Caco-2 (cell line): ENCODE measurements at regions not wholly inside any gene's neighbourhood (a gene's known extent, or its start where the extent isn't known, plus 50 kb on each side); places are given as distances from the start of the nearest gene placed in this dataset.

Experiments used
- BruUV-seq: library from RNA; stranded (reverse); fragments of 400-500 nt; replicated peaks from 2 replicates; lab custom pipeline; 2021; lab: Mats Ljungman, UMichigan
- CTCF ChIA-PET: fragments of 300-600 bp; sonication (Branson Sonifier 250); formaldehyde crosslinking; loops from one replicate; lab custom pipeline; 2022; ENCODE audit warnings: antibody characterized with exemption; lab: Charles Lee
- POLR2A ChIA-PET: fragments of 300-600 bp; sonication (Branson Sonifier 250); formaldehyde crosslinking; loops from one replicate; lab custom pipeline; 2022; ENCODE audit warnings: antibody characterized with exemption; lab: Charles Lee
- DNase-seq, 2 experiments: peaks; one replicate each; pipeline versions ENCODE4 v3.0.0 to v3.0.0-alpha.2; 2020 to 2022
- H3K27me3 ChIP-seq: replicated peaks from 2 replicates; pipeline ENCODE4 v1.6.0; 2011; ENCODE audit warnings: low read length; ENCODE audit not compliant: control insufficient read depth, insufficient read depth
- H3K36me3 ChIP-seq: 2 replicates; pipeline ENCODE4 v1.5.1; 2011; ENCODE audit warnings: low read length; ENCODE audit not compliant: control insufficient read depth, insufficient read depth
- H3K4me1 ChIP-seq: fragments of 250-450 bp; sonication (Bioruptor Pico); 2 replicates; pipeline ENCODE4 v1.5.1; 2020; ENCODE audit warnings: mild to moderate bottlenecking
- H3K4me3 ChIP-seq: 2 replicates; pipeline ENCODE4 v1.5.1; 2011; ENCODE audit warnings: low read depth, mild to moderate bottlenecking, control low read depth, low read length
- H3K9me3 ChIP-seq: fragments of 250-450 bp; sonication (Bioruptor Pico); 2 replicates; pipeline ENCODE4 v1.5.1; 2020; ENCODE audit warnings: mild to moderate bottlenecking, moderate library complexity
- H3K27ac Mint-ChIP-seq: one replicate; pipeline ENCODE4 v1.8.0; 2022; ENCODE audit warnings: mixed read lengths; ENCODE audit not compliant: unreplicated experiment
- H3K27me3 Mint-ChIP-seq: one replicate; pipeline ENCODE4 v1.8.0; 2022; ENCODE audit warnings: mixed read lengths; ENCODE audit not compliant: insufficient read depth, unreplicated experiment
- H3K36me3 Mint-ChIP-seq: one replicate; pipeline ENCODE4 v1.8.0; 2022; ENCODE audit warnings: mild to moderate bottlenecking, mixed read lengths; ENCODE audit not compliant: insufficient read depth, unreplicated experiment
- H3K4me1 Mint-ChIP-seq: one replicate; pipeline ENCODE4 v1.8.0; 2022; ENCODE audit warnings: low read depth, mixed read lengths; ENCODE audit not compliant: unreplicated experiment
- H3K4me3 Mint-ChIP-seq: one replicate; pipeline ENCODE4 v1.8.0; 2022; ENCODE audit warnings: mild to moderate bottlenecking, moderate library complexity, mixed read lengths; ENCODE audit not compliant: unreplicated experiment
- H3K9me3 Mint-ChIP-seq: one replicate; pipeline ENCODE4 v1.8.0; 2022; ENCODE audit warnings: mixed read lengths; ENCODE audit not compliant: unreplicated experiment
- intact Hi-C: fragments of 100-400 bp; cut with micrococcal nuclease; formaldehyde crosslinking; loops from one replicate; pipeline ENCODE4 v1.10.0; 2022; ENCODE audit not compliant: unreplicated experiment
- TF ChIP-seq, protein P1 (sequence below), 2 experiments: fragments of 200-600 bp in 1 of 2; IDR thresholded peaks; 1 replicate in 1 of 2; 2 replicates in 1 of 2; pipeline versions ENCODE4 v1.5.1 to v1.8.0; 2011 to 2022; ENCODE audit warnings: antibody characterized with exemption in 1 of 2, control low read depth in 1 of 2, inconsistent platforms in 1 of 2, low read depth in 1 of 2, low read length in 1 of 2, mild to moderate bottlenecking in 1 of 2, moderate library complexity in 1 of 2; ENCODE audit not compliant: insufficient read depth in 1 of 2, severe bottlenecking in 1 of 2, unreplicated experiment in 1 of 2

DNA sequence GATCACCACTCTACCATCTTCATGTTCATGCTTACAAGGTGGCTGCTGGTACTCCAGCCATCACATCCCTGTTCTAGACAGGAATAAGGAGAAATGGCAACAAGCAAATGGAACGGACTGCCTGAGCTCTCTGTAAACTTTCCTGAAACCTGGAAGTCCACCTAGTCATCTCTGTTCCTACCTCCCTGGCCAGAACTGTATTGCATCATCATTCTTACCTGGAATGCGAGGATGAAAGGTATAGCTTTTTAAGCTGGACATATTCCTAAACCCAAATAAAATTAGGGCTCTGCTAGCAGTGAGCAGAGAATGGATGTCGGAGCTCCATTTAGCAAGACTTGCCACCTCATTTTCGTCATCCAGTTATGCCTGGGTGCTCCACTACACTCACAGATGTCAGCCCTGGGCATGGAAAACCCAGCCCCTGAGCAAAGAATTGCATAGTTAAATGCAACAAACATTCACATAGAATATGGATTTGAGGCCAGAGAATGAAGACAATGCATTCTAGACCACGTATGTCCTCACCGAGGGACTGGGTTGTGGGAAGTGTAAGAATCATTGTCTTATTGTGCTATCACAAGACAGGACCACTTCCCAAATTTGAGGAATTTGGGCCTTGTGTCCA is 214.3 kb upstream of the CDYL start:
- Histone ChIP-seq H3K4me3 (no peak overlapping the region), H3K9me3 (no peaks in the 10 kb centered on the region), H3K4me1 (no peaks in the 10 kb centered on the region), H3K36me3 (no peaks in the 10 kb centered on the region), H3K27me3 (no peaks in the 10 kb centered on the region)
- Mint-ChIP-seq H3K4me1 (no peaks in the 10 kb centered on the region), H3K9me3 (no peaks in the 10 kb centered on the region), H3K36me3 (no peaks in the 10 kb centered on the region), H3K27ac (no peak overlapping the region), H3K27me3 (peaks cover 7% of the 10 kb centered on the region), H3K4me3 (no peak overlapping the region)
- TF ChIP-seq, protein P1, sequence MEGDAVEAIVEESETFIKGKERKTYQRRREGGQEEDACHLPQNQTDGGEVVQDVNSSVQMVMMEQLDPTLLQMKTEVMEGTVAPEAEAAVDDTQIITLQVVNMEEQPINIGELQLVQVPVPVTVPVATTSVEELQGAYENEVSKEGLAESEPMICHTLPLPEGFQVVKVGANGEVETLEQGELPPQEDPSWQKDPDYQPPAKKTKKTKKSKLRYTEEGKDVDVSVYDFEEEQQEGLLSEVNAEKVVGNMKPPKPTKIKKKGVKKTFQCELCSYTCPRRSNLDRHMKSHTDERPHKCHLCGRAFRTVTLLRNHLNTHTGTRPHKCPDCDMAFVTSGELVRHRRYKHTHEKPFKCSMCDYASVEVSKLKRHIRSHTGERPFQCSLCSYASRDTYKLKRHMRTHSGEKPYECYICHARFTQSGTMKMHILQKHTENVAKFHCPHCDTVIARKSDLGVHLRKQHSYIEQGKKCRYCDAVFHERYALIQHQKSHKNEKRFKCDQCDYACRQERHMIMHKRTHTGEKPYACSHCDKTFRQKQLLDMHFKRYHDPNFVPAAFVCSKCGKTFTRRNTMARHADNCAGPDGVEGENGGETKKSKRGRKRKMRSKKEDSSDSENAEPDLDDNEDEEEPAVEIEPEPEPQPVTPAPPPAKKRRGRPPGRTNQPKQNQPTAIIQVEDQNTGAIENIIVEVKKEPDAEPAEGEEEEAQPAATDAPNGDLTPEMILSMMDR (IDR thresholded peaks at IDR 0.05; ENCODE audit: insufficient read depth in 1 of 2, low read depth in 1 of 2, low read length in 1 of 2, severe bottlenecking in 1 of 2, unreplicated experiment in 1 of 2), result no peak
- ChIA-PET CTCF (no interaction called here), POLR2A (no interaction called here)
- DNase-seq, result no peak
- intact Hi-C loops, result no loop called here
- no TSS peak for BruUV-seq

DNA sequence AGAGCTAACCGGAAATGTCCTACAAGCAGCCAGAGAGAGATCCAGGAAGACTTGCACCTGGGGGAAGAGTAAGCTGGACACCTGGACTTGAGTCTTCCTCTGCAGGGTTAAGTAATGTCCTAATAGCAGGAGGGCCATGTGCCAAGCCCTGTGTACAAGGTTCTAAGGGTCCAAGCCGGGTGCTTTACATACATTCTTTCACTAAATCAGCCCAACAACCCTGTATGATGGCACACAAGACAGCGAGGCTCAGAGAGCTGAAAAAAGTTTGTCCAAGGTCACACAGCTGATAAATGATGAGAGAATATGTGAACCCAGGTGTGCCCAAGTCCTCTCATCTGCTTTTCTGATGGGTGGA is 215.1 kb upstream of the CDYL start:
- Mint-ChIP-seq H3K27ac (no peak overlapping the region), H3K36me3 (no peaks in the 10 kb centered on the region), H3K27me3 (peaks cover 7% of the 10 kb centered on the region), H3K4me3 (no peak overlapping the region), H3K4me1 (no peaks in the 10 kb centered on the region), H3K9me3 (no peaks in the 10 kb centered on the region)
- Histone ChIP-seq H3K4me1 (no peaks in the 10 kb centered on the region), H3K27me3 (no peaks in the 10 kb centered on the region), H3K4me3 (no peak overlapping the region), H3K36me3 (no peaks in the 10 kb centered on the region), H3K9me3 (no peaks in the 10 kb centered on the region)
- TF ChIP-seq, protein P1 (IDR thresholded peaks at IDR 0.05; ENCODE audit: insufficient read depth in 1 of 2, low read depth in 1 of 2, low read length in 1 of 2, severe bottlenecking in 1 of 2, unreplicated experiment in 1 of 2), result no peak
- intact Hi-C loops, result no loop called here
- CTCF ChIA-PET, result no interaction called here
- DNase-seq, result no peak
- no TSS peak for BruUV-seq
- POLR2A ChIA-PET, result no interaction called here

DNA sequence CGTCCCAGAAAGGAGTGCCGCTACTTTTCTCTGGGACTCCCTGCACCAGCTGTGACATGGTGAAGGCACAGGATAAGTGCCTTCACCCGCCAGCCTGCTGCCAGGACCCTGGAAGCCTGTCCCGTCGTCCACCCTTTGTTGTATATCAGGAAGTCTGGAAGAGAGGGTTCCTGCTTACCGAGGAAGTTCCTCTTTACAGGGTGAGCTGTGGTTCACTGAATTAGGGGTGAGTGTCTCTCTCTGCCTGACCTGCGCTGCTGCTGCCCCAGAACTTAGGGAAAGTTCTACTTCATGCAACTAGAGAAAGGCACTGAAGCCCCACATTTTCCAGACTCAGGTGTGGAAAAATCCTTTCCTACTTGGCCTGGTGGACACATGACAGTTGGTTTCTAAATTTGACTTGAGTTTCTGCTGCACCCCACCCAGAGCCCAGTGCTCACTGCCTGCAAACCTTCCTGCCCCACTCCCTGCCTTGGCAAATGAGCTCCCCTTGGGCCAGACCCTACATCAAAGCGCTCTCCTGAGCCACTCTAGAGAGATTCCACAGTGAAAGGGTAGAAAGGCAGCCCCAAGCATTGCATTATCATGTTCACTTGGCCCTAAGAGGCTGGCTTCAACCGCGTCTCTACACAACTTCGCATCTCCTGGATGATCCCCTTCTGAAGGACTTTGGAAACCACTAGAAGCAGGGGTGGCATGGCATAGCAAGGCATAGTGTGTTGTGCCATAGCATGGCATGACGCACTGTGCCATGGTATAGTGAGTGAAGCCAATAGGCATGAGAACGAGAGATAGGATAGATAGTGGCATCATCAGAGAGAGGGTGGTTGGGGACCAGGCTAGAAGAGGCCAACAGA is 215.8 kb upstream of the CDYL start:
- H3K27me3 Mint-ChIP-seq, result peaks cover 10% of the 10 kb centered on the region
- Histone ChIP-seq H3K4me3 (no peak overlapping the region), H3K36me3 (no peaks in the 10 kb centered on the region), H3K4me1 (no peaks in the 10 kb centered on the region), H3K27me3 (no peaks in the 10 kb centered on the region), H3K9me3 (no peaks in the 10 kb centered on the region)
- H3K4me1 Mint-ChIP-seq, result no peaks in the 10 kb centered on the region
- intact Hi-C loops, result no loop called here
- no peak for DNase-seq
- ChIA-PET CTCF (no interaction called here), POLR2A (no interaction called here)
- no peaks in the 10 kb centered on the region for H3K9me3 Mint-ChIP-seq
- TF ChIP-seq, protein P1 (IDR thresholded peaks at IDR 0.05; ENCODE audit: insufficient read depth in 1 of 2, low read depth in 1 of 2, low read length in 1 of 2, severe bottlenecking in 1 of 2, unreplicated experiment in 1 of 2), result no peak
- no peaks in the 10 kb centered on the region for H3K36me3 Mint-ChIP-seq
- no peak overlapping the region for H3K27ac Mint-ChIP-seq
- no TSS peak for BruUV-seq
- H3K4me3 Mint-ChIP-seq, result no peak overlapping the region
